Esophagus squamous epithelium (tissue), 4 donors: ENCODE measurements at regions not wholly inside any gene's neighbourhood (a gene's known extent, or its start where the extent isn't known, plus 50 kb on each side); places are given as distances from the start of the nearest gene placed in this dataset.

ENCODE experiments used
- CTCF ChIP-seq, 6 experiments: fragments of 450-650 bp in 4 of 6; fragments of 200-600 bp in 2 of 6; sonication (generic) in 2 of 6; IDR thresholded peaks; one replicate each; pipeline ENCODE4 v1.5.1; 2016 to 2019; ENCODE audit warnings: antibody characterized with exemption in 6 of 6, mild to moderate bottlenecking in 4 of 6, moderate library complexity in 4 of 6
- POLR2A ChIP-seq, 4 donors: fragments of 450-650 bp; IDR thresholded peaks; one replicate each; pipeline ENCODE4 v1.6.1; 2017; ENCODE audit warnings: antibody characterized with exemption in 4 of 4, mild to moderate bottlenecking in 4 of 4, moderate library complexity in 3 of 4

- no peak for TF ChIP-seq CTCF (IDR thresholded peaks at IDR 0.05)
- no peak for TF ChIP-seq POLR2A (IDR thresholded peaks at IDR 0.05)
Observed at GRCh38 chr5:120155873-120156272, 308.2 kb upstream of the PRR16 start.
